Stomach (tissue), 4 donors: ENCODE measurements at regions not wholly inside any gene's neighbourhood (a gene's known extent, or its start where the extent isn't known, plus 50 kb on each side); places are given as distances from the start of the nearest gene placed in this dataset.

ENCODE experiments used
- CTCF ChIP-seq, 7 experiments: fragments of 450-650 bp in 4 of 7; fragments of 200-600 bp in 3 of 7; sonication (generic) in 3 of 7; IDR thresholded peaks; one replicate each; pipeline ENCODE4 v1.5.1; 2016 to 2019; ENCODE audit warnings: antibody characterized with exemption in 7 of 7, control low read depth in 2 of 7, mild to moderate bottlenecking in 1 of 7
- POLR2A ChIP-seq, 4 donors: fragments of 450-650 bp; IDR thresholded peaks; one replicate each; pipeline ENCODE4 v1.6.1; 2016; ENCODE audit warnings: antibody characterized with exemption in 4 of 4, control low read depth in 2 of 4, mild to moderate bottlenecking in 1 of 4, moderate library complexity in 1 of 4
- POLR2AphosphoS5 ChIP-seq, 3 donors: sonication (generic); formaldehyde crosslinking; IDR thresholded peaks; one replicate each; pipeline ENCODE4 v1.6.1; 2016; ENCODE audit warnings: antibody characterized with exemption in 3 of 3

DNA sequence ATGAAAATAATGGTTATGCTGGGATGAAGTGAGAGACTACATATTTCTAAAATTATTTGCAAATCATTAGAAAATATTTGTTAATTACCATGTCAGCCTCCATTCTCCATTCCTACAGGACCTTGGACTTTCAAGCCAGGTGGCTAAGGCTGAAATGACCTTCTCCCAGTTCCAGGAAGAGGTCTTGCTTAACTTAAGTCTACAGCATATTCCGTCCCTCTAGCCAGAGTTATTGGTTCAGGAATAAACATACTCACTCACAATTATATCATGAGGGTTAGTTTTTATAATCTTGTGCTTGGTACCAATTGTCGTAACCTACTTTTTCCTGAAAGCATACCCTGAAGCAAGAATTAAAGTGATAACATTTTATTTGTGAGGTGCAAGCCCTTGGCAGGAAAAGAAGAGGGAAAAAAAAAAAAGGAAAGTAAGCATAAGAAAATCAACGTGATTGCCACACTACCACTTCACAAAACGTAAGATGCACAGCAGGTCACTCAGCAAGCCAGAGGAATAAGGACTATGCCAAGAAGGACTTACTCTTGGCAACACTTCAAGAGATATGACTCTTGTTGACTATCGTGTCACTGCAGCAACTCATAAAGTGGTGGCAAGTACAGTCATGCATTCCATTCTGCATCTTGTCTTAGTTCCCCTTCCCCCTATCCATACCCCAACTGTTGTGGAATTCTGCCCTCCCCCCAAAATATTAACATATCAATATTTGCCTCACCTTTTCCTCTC lies 479.1 kb downstream of the MBD2 start:
- TF ChIP-seq CTCF (IDR thresholded peaks at IDR 0.05) (no peak), POLR2A (IDR thresholded peaks at IDR 0.05) (no peak), POLR2AphosphoS5 (IDR thresholded peaks at IDR 0.05) (peak in 2 of 3 donors; percentile 53 to 56)
